ENCODE measurements at regions not wholly inside any gene's neighbourhood (a gene's known extent, or its start where the extent isn't known, plus 50 kb on each side); places are given as distances from the start of the nearest gene placed in this dataset.
"Not testable (repeated sequence)": the region's sequence is repeated elsewhere in the genome, so short reads cannot be mapped to it uniquely, and the experiment has no call there.

GRCh38 chr7:17437586-17437985 lies 139.1 kb downstream of the AHR start:
- Histone ChIP-seq H3K9me3 (no peaks in the 10 kb centered on the region), H3K4me1 (ENCODE audit: control insufficient read depth in 1 of 2, low read depth in 2 of 2) (peaks cover 0 to 14% of the 10 kb centered on the region in 2 donors), H3K36me3 (no peaks in the 10 kb centered on the region), H3K27me3 (replicated peaks; ENCODE audit: insufficient read depth) (no peaks in the 10 kb centered on the region), H3K27ac (no peak overlapping the region), H3K4me3 (no peak overlapping the region)
- TF ChIP-seq, protein P1, sequence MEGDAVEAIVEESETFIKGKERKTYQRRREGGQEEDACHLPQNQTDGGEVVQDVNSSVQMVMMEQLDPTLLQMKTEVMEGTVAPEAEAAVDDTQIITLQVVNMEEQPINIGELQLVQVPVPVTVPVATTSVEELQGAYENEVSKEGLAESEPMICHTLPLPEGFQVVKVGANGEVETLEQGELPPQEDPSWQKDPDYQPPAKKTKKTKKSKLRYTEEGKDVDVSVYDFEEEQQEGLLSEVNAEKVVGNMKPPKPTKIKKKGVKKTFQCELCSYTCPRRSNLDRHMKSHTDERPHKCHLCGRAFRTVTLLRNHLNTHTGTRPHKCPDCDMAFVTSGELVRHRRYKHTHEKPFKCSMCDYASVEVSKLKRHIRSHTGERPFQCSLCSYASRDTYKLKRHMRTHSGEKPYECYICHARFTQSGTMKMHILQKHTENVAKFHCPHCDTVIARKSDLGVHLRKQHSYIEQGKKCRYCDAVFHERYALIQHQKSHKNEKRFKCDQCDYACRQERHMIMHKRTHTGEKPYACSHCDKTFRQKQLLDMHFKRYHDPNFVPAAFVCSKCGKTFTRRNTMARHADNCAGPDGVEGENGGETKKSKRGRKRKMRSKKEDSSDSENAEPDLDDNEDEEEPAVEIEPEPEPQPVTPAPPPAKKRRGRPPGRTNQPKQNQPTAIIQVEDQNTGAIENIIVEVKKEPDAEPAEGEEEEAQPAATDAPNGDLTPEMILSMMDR (IDR thresholded peaks at IDR 0.05) = no peak
- ATAC-seq (ENCODE audit: insufficient number of reproducible peaks, low FRiP score, low read depth) (no peak), DNase-seq (ENCODE audit: low spot score) (no peak)

DNA sequence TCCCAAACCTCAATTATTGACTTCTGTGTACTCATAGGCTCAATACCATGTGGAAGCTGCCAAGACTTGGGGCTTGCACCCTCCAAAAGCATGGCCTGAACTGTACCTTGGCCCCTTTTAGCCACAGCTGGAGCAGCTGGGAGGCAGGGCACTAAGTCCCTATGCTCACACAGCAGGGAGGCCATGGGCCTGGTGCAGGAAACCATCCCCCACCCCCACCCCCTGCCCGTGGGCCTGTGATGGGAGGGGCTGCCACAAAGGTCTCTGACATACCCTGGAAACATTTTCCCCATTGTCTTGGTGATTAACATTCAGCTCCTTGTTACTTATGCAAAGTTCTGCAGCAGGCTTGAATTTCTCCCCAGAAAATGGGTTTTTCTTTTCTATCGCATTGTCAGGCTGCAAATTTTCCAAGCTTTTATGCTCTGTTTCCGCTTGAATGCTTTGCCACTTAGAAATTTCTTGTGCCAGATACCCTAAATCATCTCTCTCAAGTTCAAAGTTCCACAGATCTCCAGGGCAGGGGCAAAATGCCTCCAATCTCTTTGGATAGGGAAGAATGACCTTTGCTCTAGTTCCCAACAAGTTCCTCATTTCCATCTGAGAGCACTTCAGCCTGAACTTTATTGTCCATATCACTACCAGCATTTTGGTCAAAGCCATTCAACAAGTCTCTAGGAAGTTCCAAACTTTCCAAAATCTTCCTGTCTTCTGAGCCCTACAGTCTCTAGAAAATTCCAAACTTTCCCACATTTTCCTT lies 141.8 kb downstream of the AHR start:
- not testable (repeated sequence) for H3K36me3 ChIP-seq; ATAC-seq (ENCODE audit: insufficient number of reproducible peaks, low FRiP score, low read depth); H3K4me1 ChIP-seq (ENCODE audit: control insufficient read depth in 1 of 2, low read depth in 2 of 2); H3K9me3 ChIP-seq; H3K27me3 ChIP-seq (replicated peaks; ENCODE audit: insufficient read depth); DNase-seq (ENCODE audit: low spot score); H3K27ac ChIP-seq; H3K4me3 ChIP-seq

GRCh38 chr7:17440831-17441230 lies 142.4 kb downstream of the AHR start:
- no peak overlapping the region for H3K27ac ChIP-seq
- no peak overlapping the region for H3K4me3 ChIP-seq
- no peaks in the 10 kb centered on the region for H3K27me3 ChIP-seq (replicated peaks; ENCODE audit: insufficient read depth)
- no peaks in the 10 kb centered on the region for H3K9me3 ChIP-seq
- TF ChIP-seq, protein P1 (IDR thresholded peaks at IDR 0.05) = no peak
- H3K36me3 ChIP-seq = no peaks in the 10 kb centered on the region
- peaks cover 7 to 9% of the 10 kb centered on the region in 2 donors for H3K4me1 ChIP-seq (ENCODE audit: control insufficient read depth in 1 of 2, low read depth in 2 of 2)
- DNase-seq (ENCODE audit: low spot score) = no peak
- no peak for ATAC-seq (ENCODE audit: insufficient number of reproducible peaks, low FRiP score, low read depth)

DNA sequence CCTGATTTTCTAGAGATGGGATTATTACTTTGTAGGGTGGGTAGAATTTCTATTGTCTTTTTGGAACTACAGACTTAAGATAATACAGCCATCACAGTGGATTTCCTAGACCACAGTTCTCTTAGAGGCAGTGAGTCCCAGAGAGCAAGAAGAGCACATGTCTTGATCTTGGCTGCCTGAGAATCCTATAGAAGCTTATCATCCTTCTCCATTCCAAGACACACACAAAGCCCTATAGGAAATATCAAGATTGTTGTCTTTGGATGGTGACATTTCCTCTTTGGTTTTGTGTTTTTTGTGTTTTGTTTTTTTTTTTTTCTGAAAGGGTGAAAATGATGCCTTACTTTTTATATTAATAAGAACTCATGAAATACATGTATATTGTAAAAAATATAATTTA lies 143.1 kb downstream of the AHR start:
- ATAC-seq (ENCODE audit: insufficient number of reproducible peaks, low FRiP score, low read depth) (no peak), DNase-seq (ENCODE audit: low spot score) (no peak)
- TF ChIP-seq, protein P1 (IDR thresholded peaks at IDR 0.05) = no peak

GRCh38 chr7:17444151-17444550 lies 145.7 kb downstream of the AHR start:
- no peak overlapping the region for H3K27ac ChIP-seq
- ATAC-seq (ENCODE audit: insufficient number of reproducible peaks, low FRiP score, low read depth) = no peak

More for the DNA sequence above, 143.1 kb downstream of the AHR start:
- H3K4me3 ChIP-seq = no peak overlapping the region
- no peak overlapping the region for H3K27ac ChIP-seq
- H3K4me1 ChIP-seq (ENCODE audit: control insufficient read depth in 1 of 2, low read depth in 2 of 2) = peaks cover 7 to 9% of the 10 kb centered on the region in 2 donors
- no peaks in the 10 kb centered on the region for H3K27me3 ChIP-seq (replicated peaks; ENCODE audit: insufficient read depth)
- no peaks in the 10 kb centered on the region for H3K36me3 ChIP-seq
- H3K9me3 ChIP-seq = no peaks in the 10 kb centered on the region

More at GRCh38 chr7:17444151-17444550, 145.7 kb downstream of the AHR start:
- no peak for DNase-seq (ENCODE audit: low spot score)
- Histone ChIP-seq H3K4me3 (no peak overlapping the region), H3K27me3 (replicated peaks; ENCODE audit: insufficient read depth) (no peaks in the 10 kb centered on the region), H3K4me1 (ENCODE audit: control insufficient read depth in 1 of 2, low read depth in 2 of 2) (peaks cover 7 to 9% of the 10 kb centered on the region in 2 donors), H3K36me3 (no peaks in the 10 kb centered on the region), H3K9me3 (peaks cover 12% of the 10 kb centered on the region)
- TF ChIP-seq, protein P1 (IDR thresholded peaks at IDR 0.05) = no peak
